Peyer's patch (tissue), 4 donors: ENCODE measurements at regions not wholly inside any gene's neighbourhood (a gene's known extent, or its start where the extent isn't known, plus 50 kb on each side); places are given as distances from the start of the nearest gene placed in this dataset.

Source experiments
- CTCF ChIP-seq, 6 experiments: fragments of 450-650 bp in 4 of 6; fragments of 200-600 bp in 2 of 6; sonication (generic) in 1 of 6; IDR thresholded peaks; one replicate each; pipeline ENCODE4 v1.5.1; 2017 to 2019; ENCODE audit warnings: antibody characterized with exemption in 6 of 6, mild to moderate bottlenecking in 3 of 6, moderate library complexity in 1 of 6
- POLR2A ChIP-seq, 2 donors: fragments of 450-650 bp; IDR thresholded peaks; one replicate each; pipeline ENCODE4 v1.5.1; 2017; ENCODE audit warnings: antibody characterized with exemption in 2 of 2, mild to moderate bottlenecking in 2 of 2, moderate library complexity in 2 of 2

- TF ChIP-seq CTCF (IDR thresholded peaks at IDR 0.05) (no peak), POLR2A (IDR thresholded peaks at IDR 0.05) (no peak)
Observed at GRCh38 chr5:101663543-101663942, 632.5 kb downstream of the SLCO4C1 start.
